ENCODE measurements at regions not wholly inside any gene's neighbourhood (a gene's known extent, or its start where the extent isn't known, plus 50 kb on each side); places are given as distances from the start of the nearest gene placed in this dataset.

- TF ChIP-seq CTCF (conservative IDR thresholded peaks at IDR 0.05; ENCODE audit: low read depth, low read length) (no peak), EZH2phosphoT487 (IDR thresholded peaks at IDR 0.05; ENCODE audit: borderline replicate concordance, low read length) (no peak), EZH2 (IDR thresholded peaks at IDR 0.05; ENCODE audit: low read length, unreplicated experiment) (no peak)
Measured at GRCh38 chr7:32218741-32219288, 148.6 kb upstream of the PDE1C start.

Data from PC-3 (cell line).